ENCODE measurements at regions not wholly inside any gene's neighbourhood (a gene's known extent, or its start where the extent isn't known, plus 50 kb on each side); places are given as distances from the start of the nearest gene placed in this dataset.

GRCh38 chrX:131910586-131910985 is 112.5 kb upstream of the STK26 start:
- DNase-seq = no peak

- no peak for DNase-seq
Measured at GRCh38 chrX:131915488-131915887, 107.6 kb upstream of the STK26 start.

GRCh38 chrX:131917588-131917987 is 105.5 kb upstream of the STK26 start:
- no peak for DNase-seq

- DNase-seq = no peak
Measured at GRCh38 chrX:131918839-131919238, 104.3 kb upstream of the STK26 start.

GRCh38 chrX:131923614-131924250 is 99.4 kb upstream of the STK26 start:
- DNase-seq = no peak

GRCh38 chrX:131938749-131939148 is 84.4 kb upstream of the STK26 start:
- DNase-seq = no peak

GRCh38 chrX:131942034-131942433 is 81.1 kb upstream of the STK26 start:
- no peak for DNase-seq

GRCh38 chrX:131944936-131945902 is 77.9 kb upstream of the STK26 start:
- no peak for DNase-seq

GRCh38 chrX:131951166-131951565 is 71.9 kb upstream of the STK26 start:
- no peak for DNase-seq

GRCh38 chrX:131955099-131955777 is 67.9 kb upstream of the STK26 start:
- no peak for DNase-seq

GRCh38 chrX:131958724-131959123 is 64.4 kb upstream of the STK26 start:
- DNase-seq = no peak

GRCh38 chrX:131970347-131970746 is 52.8 kb upstream of the STK26 start:
- no peak for DNase-seq

All from stimulated activated CD4-positive, alpha-beta T cell treated with anti-CD3 and anti-CD28 coated beads, Interleukin-1b, Interleukin-23, amount 100 ng/mL, for 48 hours (primary cell).